Peyer's patch (tissue), 4 donors: ENCODE measurements at regions not wholly inside any gene's neighbourhood (a gene's known extent, or its start where the extent isn't known, plus 50 kb on each side); places are given as distances from the start of the nearest gene placed in this dataset.

ENCODE experiments used
- DNase-seq, 3 donors: peaks; one replicate each; pipeline ENCODE4 v3.0.0-alpha.2; 2017 to 2019
- H3K27ac ChIP-seq, 4 donors: fragments of 200-600 bp; sonication (generic); one replicate each; pipeline ENCODE4 v1.5.1; 2016 to 2019
- H3K27me3 ChIP-seq, 2 donors: fragments of 200-600 bp; sonication (generic); one replicate each; pipeline ENCODE4 v1.5.1; 2019
- H3K36me3 ChIP-seq, 3 donors: fragments of 200-600 bp; sonication (generic); one replicate each; pipeline ENCODE4 v1.5.1; 2016 to 2019
- H3K4me1 ChIP-seq, 4 donors: fragments of 200-600 bp; sonication (generic); one replicate each; pipeline ENCODE4 v1.5.1; 2016 to 2019
- H3K4me3 ChIP-seq, 4 donors: fragments of 200-600 bp; sonication (generic); 1 replicate in 3 of 4; 2 replicates in 1 of 4; pipeline ENCODE4 v1.5.1; 2016 to 2019; ENCODE audit warnings: mild to moderate bottlenecking in 1 of 4
- H3K9me3 ChIP-seq, 4 donors: fragments of 200-600 bp; sonication (generic); one replicate each; pipeline ENCODE4 v1.5.1; 2016 to 2019; ENCODE audit warnings: mild to moderate bottlenecking in 1 of 4
- CTCF ChIP-seq, 6 experiments: fragments of 450-650 bp in 4 of 6; fragments of 200-600 bp in 2 of 6; sonication (generic) in 1 of 6; IDR thresholded peaks; one replicate each; pipeline ENCODE4 v1.5.1; 2017 to 2019; ENCODE audit warnings: antibody characterized with exemption in 6 of 6, mild to moderate bottlenecking in 3 of 6, moderate library complexity in 1 of 6
- POLR2A ChIP-seq, 2 donors: fragments of 450-650 bp; IDR thresholded peaks; one replicate each; pipeline ENCODE4 v1.5.1; 2017; ENCODE audit warnings: antibody characterized with exemption in 2 of 2, mild to moderate bottlenecking in 2 of 2, moderate library complexity in 2 of 2

- H3K4me3 ChIP-seq: no peak overlapping the region
- DNase-seq: no peak
- H3K9me3 ChIP-seq: no peaks in the 10 kb centered on the region
- H3K36me3 ChIP-seq: no peaks in the 10 kb centered on the region
- no peaks in the 10 kb centered on the region for H3K27me3 ChIP-seq
- no peaks in the 10 kb centered on the region for H3K4me1 ChIP-seq
- H3K27ac ChIP-seq: no peak overlapping the region
- no peak for TF ChIP-seq POLR2A (IDR thresholded peaks at IDR 0.05)
- TF ChIP-seq CTCF (IDR thresholded peaks at IDR 0.05): no peak
Observed at GRCh38 chr5:1706428-1706827, 93.2 kb downstream of the MRPL36 start.

GRCh38 chr5:1706021-1706420 lies 93.6 kb downstream of the MRPL36 start:
- TF ChIP-seq CTCF (IDR thresholded peaks at IDR 0.05): no peak
- no peak for TF ChIP-seq POLR2A (IDR thresholded peaks at IDR 0.05)
- no peaks in the 10 kb centered on the region for H3K4me1 ChIP-seq
- no peaks in the 10 kb centered on the region for H3K9me3 ChIP-seq
- no peak for DNase-seq
- no peaks in the 10 kb centered on the region for H3K27me3 ChIP-seq
- no peaks in the 10 kb centered on the region for H3K36me3 ChIP-seq
- H3K27ac ChIP-seq: no peak overlapping the region
- no peak overlapping the region for H3K4me3 ChIP-seq

GRCh38 chr5:1704676-1705075 lies 95.0 kb downstream of the MRPL36 start:
- H3K9me3 ChIP-seq: no peaks in the 10 kb centered on the region
- H3K27ac ChIP-seq: no peak overlapping the region
- no peaks in the 10 kb centered on the region for H3K27me3 ChIP-seq
- DNase-seq: no peak
- no peaks in the 10 kb centered on the region for H3K36me3 ChIP-seq
- no peak for TF ChIP-seq POLR2A (IDR thresholded peaks at IDR 0.05)
- no peak for TF ChIP-seq CTCF (IDR thresholded peaks at IDR 0.05)
- H3K4me1 ChIP-seq: no peaks in the 10 kb centered on the region
- no peak overlapping the region for H3K4me3 ChIP-seq

GRCh38 chr5:1704266-1704665 lies 95.4 kb downstream of the MRPL36 start:
- TF ChIP-seq POLR2A (IDR thresholded peaks at IDR 0.05): no peak
- no peak for TF ChIP-seq CTCF (IDR thresholded peaks at IDR 0.05)
- H3K27ac ChIP-seq: no peak overlapping the region
- no peak for DNase-seq
- no peaks in the 10 kb centered on the region for H3K9me3 ChIP-seq
- no peaks in the 10 kb centered on the region for H3K36me3 ChIP-seq
- no peaks in the 10 kb centered on the region for H3K27me3 ChIP-seq
- H3K4me1 ChIP-seq: no peaks in the 10 kb centered on the region
- no peak overlapping the region for H3K4me3 ChIP-seq

GRCh38 chr5:1703352-1704050 lies 96.1 kb downstream of the MRPL36 start:
- H3K4me1 ChIP-seq: no peaks in the 10 kb centered on the region
- no peak for DNase-seq
- H3K4me3 ChIP-seq: no peak overlapping the region
- no peaks in the 10 kb centered on the region for H3K9me3 ChIP-seq
- H3K36me3 ChIP-seq: no peaks in the 10 kb centered on the region
- no peak overlapping the region for H3K27ac ChIP-seq
- H3K27me3 ChIP-seq: no peaks in the 10 kb centered on the region
- TF ChIP-seq CTCF (IDR thresholded peaks at IDR 0.05): no peak
- no peak for TF ChIP-seq POLR2A (IDR thresholded peaks at IDR 0.05)

- TF ChIP-seq CTCF (IDR thresholded peaks at IDR 0.05): no peak
- no peak for TF ChIP-seq POLR2A (IDR thresholded peaks at IDR 0.05)
- Histone ChIP-seq H3K36me3 (no peaks in the 10 kb centered on the region), H3K27me3 (no peaks in the 10 kb centered on the region), H3K4me3 (no peak overlapping the region), H3K27ac (no peak overlapping the region), H3K9me3 (no peaks in the 10 kb centered on the region), H3K4me1 (no peaks in the 10 kb centered on the region)
- no peak for DNase-seq
Observed at GRCh38 chr5:1702318-1702717, 97.3 kb downstream of the MRPL36 start.
